Gastroesophageal sphincter (tissue), 4 donors: ENCODE measurements at regions not wholly inside any gene's neighbourhood (a gene's known extent, or its start where the extent isn't known, plus 50 kb on each side); places are given as distances from the start of the nearest gene placed in this dataset.

ENCODE experiments used
- ATAC-seq: fragments of 150-250 bp; one replicate; pipeline ENCODE4 v1.9.1; 2016; ENCODE audit warnings: mild to moderate bottlenecking, moderate library complexity
- H3K27ac ChIP-seq, 4 donors: fragments of 200-600 bp; sonication (generic) in 3 of 4; 1 replicate in 3 of 4; 2 replicates in 1 of 4; pipeline ENCODE4 v1.5.1; 2016 to 2019
- H3K27me3 ChIP-seq: fragments of 200-600 bp; sonication (generic); one replicate; pipeline ENCODE4 v1.5.1; 2019
- H3K36me3 ChIP-seq, 2 donors: fragments of 200-600 bp; sonication (generic); one replicate each; pipeline ENCODE4 v1.5.1; 2019; ENCODE audit warnings: control low read depth in 1 of 2
- H3K4me1 ChIP-seq, 3 donors: fragments of 200-600 bp; sonication (generic); 1 replicate in 2 of 3; 2 replicates in 1 of 3; pipeline ENCODE4 v1.5.1; 2016 to 2019; ENCODE audit warnings: control low read depth in 2 of 3
- H3K4me3 ChIP-seq, 2 donors: fragments of 200-600 bp; sonication (generic); one replicate each; pipeline ENCODE4 v1.5.1; 2019; ENCODE audit warnings: mild to moderate bottlenecking in 1 of 2, moderate library complexity in 1 of 2
- H3K9me3 ChIP-seq, 3 donors: fragments of 200-600 bp; sonication (generic); one replicate each; pipeline ENCODE4 v1.5.1; 2017 to 2019; ENCODE audit warnings: control low read depth in 2 of 3
- EP300 ChIP-seq: sonication (generic); formaldehyde crosslinking; IDR thresholded peaks from one replicate; pipeline ENCODE4 v1.6.1; 2017; ENCODE audit warnings: antibody characterized with exemption, mild to moderate bottlenecking
- POLR2A ChIP-seq, 2 donors: fragments of 450-650 bp; IDR thresholded peaks; one replicate each; pipeline ENCODE4 v1.6.1; 2017; ENCODE audit warnings: antibody characterized with exemption in 2 of 2, mild to moderate bottlenecking in 2 of 2, moderate library complexity in 1 of 2
- POLR2AphosphoS5 ChIP-seq: sonication (generic); formaldehyde crosslinking; IDR thresholded peaks from one replicate; pipeline ENCODE4 v1.6.1; 2017; ENCODE audit warnings: antibody characterized with exemption
- WGBS, 2 donors: methylation state at CpG; one replicate each; pipeline ENCODE4 v1.1.5; 2018; ENCODE audit warnings: low coverage in 1 of 2; 5-methylcytosine and 5-hydroxymethylcytosine counted together
- TF ChIP-seq, protein P1 (sequence below), 4 experiments: fragments of 200-600 bp in 2 of 4; fragments of 450-650 bp in 2 of 4; sonication (generic) in 1 of 4; IDR thresholded peaks; one replicate each; pipeline ENCODE4 v1.5.1; 2017 to 2019; ENCODE audit warnings: antibody characterized with exemption in 4 of 4, mild to moderate bottlenecking in 2 of 4, moderate library complexity in 2 of 4

DNA sequence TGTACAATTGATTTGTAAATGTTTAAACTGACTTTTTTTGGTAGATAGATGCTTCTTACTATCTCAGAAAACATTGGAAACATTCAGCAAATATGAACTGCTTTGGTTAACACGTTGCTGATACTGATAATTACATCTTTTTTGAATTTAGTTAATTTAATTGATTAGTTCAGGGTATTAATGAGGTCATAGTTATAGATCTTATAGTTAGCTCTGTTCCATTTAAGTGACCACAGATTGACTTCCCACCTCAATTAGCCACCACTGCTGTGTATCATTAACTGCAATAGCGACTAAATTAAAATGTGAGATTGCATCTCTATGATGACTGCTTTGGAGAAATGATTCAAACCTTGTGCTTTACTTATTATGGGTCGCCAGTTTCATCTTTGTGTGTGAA, 407.1 kb upstream of the EDIL3 start:
- Histone ChIP-seq H3K27ac (no peak overlapping the region), H3K27me3 (no peaks in the 10 kb centered on the region), H3K4me1 (no peaks in the 10 kb centered on the region), H3K4me3 (no peak overlapping the region), H3K9me3 (no peaks in the 10 kb centered on the region), H3K36me3 (no peaks in the 10 kb centered on the region)
- ATAC-seq, result no peak
- 68 to 79% methylated on average over 3 of the region's 3 CpGs for WGBS, 2 donors
- TF ChIP-seq POLR2A (IDR thresholded peaks at IDR 0.05), result no peak
- no peak for TF ChIP-seq EP300
- TF ChIP-seq, protein P1, sequence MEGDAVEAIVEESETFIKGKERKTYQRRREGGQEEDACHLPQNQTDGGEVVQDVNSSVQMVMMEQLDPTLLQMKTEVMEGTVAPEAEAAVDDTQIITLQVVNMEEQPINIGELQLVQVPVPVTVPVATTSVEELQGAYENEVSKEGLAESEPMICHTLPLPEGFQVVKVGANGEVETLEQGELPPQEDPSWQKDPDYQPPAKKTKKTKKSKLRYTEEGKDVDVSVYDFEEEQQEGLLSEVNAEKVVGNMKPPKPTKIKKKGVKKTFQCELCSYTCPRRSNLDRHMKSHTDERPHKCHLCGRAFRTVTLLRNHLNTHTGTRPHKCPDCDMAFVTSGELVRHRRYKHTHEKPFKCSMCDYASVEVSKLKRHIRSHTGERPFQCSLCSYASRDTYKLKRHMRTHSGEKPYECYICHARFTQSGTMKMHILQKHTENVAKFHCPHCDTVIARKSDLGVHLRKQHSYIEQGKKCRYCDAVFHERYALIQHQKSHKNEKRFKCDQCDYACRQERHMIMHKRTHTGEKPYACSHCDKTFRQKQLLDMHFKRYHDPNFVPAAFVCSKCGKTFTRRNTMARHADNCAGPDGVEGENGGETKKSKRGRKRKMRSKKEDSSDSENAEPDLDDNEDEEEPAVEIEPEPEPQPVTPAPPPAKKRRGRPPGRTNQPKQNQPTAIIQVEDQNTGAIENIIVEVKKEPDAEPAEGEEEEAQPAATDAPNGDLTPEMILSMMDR (IDR thresholded peaks at IDR 0.05), result no peak
- TF ChIP-seq POLR2AphosphoS5, result no peak

DNA sequence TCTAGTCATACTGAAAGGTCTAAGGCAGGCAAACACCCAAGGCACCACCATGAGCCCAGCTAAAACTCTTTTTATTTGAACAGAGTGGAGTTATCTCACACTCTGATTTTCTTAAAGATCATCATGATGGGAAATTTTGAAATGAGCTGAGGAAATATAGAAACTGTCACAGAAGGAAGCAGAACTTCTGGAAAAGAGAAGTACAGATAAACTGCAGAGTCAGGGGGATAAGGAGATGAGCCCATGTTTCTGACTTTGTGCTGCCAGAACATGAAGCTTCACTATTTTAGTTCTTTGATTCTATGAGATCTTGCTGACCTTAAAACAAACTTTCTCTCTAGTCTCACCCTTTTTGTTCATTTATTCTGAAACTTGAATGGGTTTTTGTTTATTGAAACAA, 406.5 kb upstream of the EDIL3 start:
- TF ChIP-seq, protein P1 (IDR thresholded peaks at IDR 0.05), result no peak
- TF ChIP-seq POLR2A (IDR thresholded peaks at IDR 0.05) (no peak), EP300 (no peak), POLR2AphosphoS5 (no peak)
- H3K27ac ChIP-seq, result no peak overlapping the region

GRCh38 chr5:84790406-84790805, 405.7 kb upstream of the EDIL3 start:
- Histone ChIP-seq H3K27me3 (no peaks in the 10 kb centered on the region), H3K9me3 (no peaks in the 10 kb centered on the region), H3K36me3 (no peaks in the 10 kb centered on the region), H3K4me3 (no peak overlapping the region), H3K4me1 (no peaks in the 10 kb centered on the region), H3K27ac (no peak overlapping the region)
- 83 to 93% methylated on average over 1 of the region's 1 CpG for WGBS, 2 donors
- no peak for ATAC-seq
- TF ChIP-seq POLR2AphosphoS5 (no peak), EP300 (no peak), POLR2A (IDR thresholded peaks at IDR 0.05) (no peak)
- TF ChIP-seq, protein P1 (IDR thresholded peaks at IDR 0.05), result no peak

More for the DNA sequence above, 406.5 kb upstream of the EDIL3 start:
- Histone ChIP-seq H3K4me3 (no peak overlapping the region), H3K36me3 (no peaks in the 10 kb centered on the region), H3K9me3 (no peaks in the 10 kb centered on the region), H3K4me1 (no peaks in the 10 kb centered on the region), H3K27me3 (no peaks in the 10 kb centered on the region)
- ATAC-seq, result peak; percentile 46

GRCh38 chr5:84783003-84783402, 398.3 kb upstream of the EDIL3 start:
- no peaks in the 10 kb centered on the region for H3K4me1 ChIP-seq
- no peak for ATAC-seq
- WGBS, 2 donors, result 100% methylated on average over 1 to 2 of the region's 3 CpGs
- H3K27me3 ChIP-seq, result no peaks in the 10 kb centered on the region
- TF ChIP-seq, protein P1 (IDR thresholded peaks at IDR 0.05), result no peak
- TF ChIP-seq POLR2AphosphoS5, result no peak
- no peak for TF ChIP-seq EP300
- no peak for TF ChIP-seq POLR2A (IDR thresholded peaks at IDR 0.05)
- H3K9me3 ChIP-seq, result no peaks in the 10 kb centered on the region
- no peaks in the 10 kb centered on the region for H3K36me3 ChIP-seq
- H3K27ac ChIP-seq, result no peak overlapping the region
- no peak overlapping the region for H3K4me3 ChIP-seq

DNA sequence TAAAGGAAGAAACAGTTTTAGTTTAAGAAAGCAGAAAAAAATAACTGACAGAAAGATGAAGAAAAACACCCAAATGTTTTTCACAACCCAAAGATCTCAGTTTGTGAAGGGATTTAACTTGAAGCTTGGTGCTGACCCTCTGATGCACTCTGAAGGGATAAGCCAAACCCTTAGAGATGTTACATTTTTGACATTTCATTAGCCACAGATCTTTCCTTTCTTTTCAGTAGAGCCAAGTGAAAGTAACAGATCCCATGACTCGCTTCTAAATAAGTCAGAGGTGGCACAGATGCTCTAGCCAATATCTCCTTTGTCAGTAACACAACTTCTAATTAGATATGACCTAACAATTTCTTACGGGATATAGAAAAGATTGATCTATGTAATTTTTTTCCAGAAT, 394.5 kb upstream of the EDIL3 start:
- Histone ChIP-seq H3K27me3 (no peaks in the 10 kb centered on the region), H3K4me3 (no peak overlapping the region), H3K4me1 (no peaks in the 10 kb centered on the region), H3K9me3 (no peaks in the 10 kb centered on the region), H3K36me3 (no peaks in the 10 kb centered on the region), H3K27ac (no peak overlapping the region)
- TF ChIP-seq POLR2A (IDR thresholded peaks at IDR 0.05) (no peak), POLR2AphosphoS5 (no peak), EP300 (no peak)
- TF ChIP-seq, protein P1 (IDR thresholded peaks at IDR 0.05), result no peak
- WGBS, 2 donors, result 58 to 72% methylated on average over 2 of the region's 2 CpGs
- ATAC-seq, result no peak
